Loucy (cell line): ENCODE measurements at regions not wholly inside any gene's neighbourhood (a gene's known extent, or its start where the extent isn't known, plus 50 kb on each side); places are given as distances from the start of the nearest gene placed in this dataset.

Source experiments
- CTCF ChIP-seq: fragments of 200-600 bp; sonication (generic); conservative IDR thresholded peaks from 2 replicates; pipeline ENCODE4 v1.5.1; 2014; ENCODE audit warnings: mild to moderate bottlenecking, antibody characterized with exemption, low read length
- EZH2phosphoT487 ChIP-seq: fragments of 200-600 bp; IDR thresholded peaks from 2 replicates; pipeline ENCODE4 v1.6.1; 2018; ENCODE audit warnings: antibody characterized with exemption, mild to moderate bottlenecking, moderate library complexity, borderline replicate concordance

- TF ChIP-seq EZH2phosphoT487 = no peak
- no peak for TF ChIP-seq CTCF
These were observed 131.8 kb upstream of the PEG3 start for GRCh38 chr19:56972291-56972841.
